ENCODE measurements at regions not wholly inside any gene's neighbourhood (a gene's known extent, or its start where the extent isn't known, plus 50 kb on each side); places are given as distances from the start of the nearest gene placed in this dataset.

GRCh38 chr1:238777551-238777950 lies 608.8 kb upstream of the CHRM3 start:
- Histone ChIP-seq H3K4me2 (ENCODE audit: insufficient read depth, insufficient read length, low read length) (no peak overlapping the region), H2BK15ac (ENCODE audit: low read depth, low read length) (no peak overlapping the region), H3K27me3 (ENCODE audit: insufficient read depth, low read length) (no peaks in the 10 kb centered on the region), H3K18ac (ENCODE audit: insufficient read length, low read depth, low read length) (no peak overlapping the region), H2AK5ac (ENCODE audit: insufficient read length, low read length) (no peak overlapping the region), H3K9me3 (ENCODE audit: control insufficient read depth, low read depth, low read length) (no peaks in the 10 kb centered on the region), H3K79me2 (ENCODE audit: insufficient read depth, low read length) (no peaks in the 10 kb centered on the region), H3K4me1 (ENCODE audit: insufficient read depth, low read length) (no peaks in the 10 kb centered on the region), H2BK20ac (ENCODE audit: low read depth, low read length, poor library complexity, severe bottlenecking) (no peak overlapping the region), H4K20me1 (ENCODE audit: control insufficient read depth, insufficient read depth, insufficient read length) (no peaks in the 10 kb centered on the region), H2AFZ (ENCODE audit: low read length) (no peak overlapping the region), H2BK120ac (ENCODE audit: low read depth, low read length, poor library complexity, severe bottlenecking) (no peak overlapping the region), H3K23me2 (ENCODE audit: insufficient read length, low read depth, low read length, poor library complexity, severe bottlenecking) (no peaks in the 10 kb centered on the region), H3K23ac (ENCODE audit: insufficient read length, low read depth, low read length) (no peak overlapping the region), H3K27ac (ENCODE audit: insufficient read length, low read depth, low read length) (no peak overlapping the region), H4K5ac (ENCODE audit: insufficient read length, low read depth, low read length) (no peak overlapping the region), H4K8ac (replicated peaks; ENCODE audit: insufficient read length, low read depth, low read length) (no peak overlapping the region), H3K56ac (ENCODE audit: insufficient read length, low read depth, low read length) (no peak overlapping the region), H4K91ac (ENCODE audit: insufficient read length, low read depth, low read length) (no peak overlapping the region), H3K14ac (ENCODE audit: insufficient read depth, low read length) (no peak overlapping the region), H3K79me1 (ENCODE audit: insufficient read depth, low read depth, low read length, poor library complexity, severe bottlenecking) (no peaks in the 10 kb centered on the region), H2BK5ac (ENCODE audit: insufficient read length, low read length) (no peak overlapping the region), H3T11ph (ENCODE audit: low read length) (no peak overlapping the region), H2BK12ac (ENCODE audit: insufficient read length, low read depth, low read length) (no peak overlapping the region), H3K9ac (ENCODE audit: extremely low read depth, insufficient read length, low read length) (no peak overlapping the region), H3K4ac (ENCODE audit: low read depth, low read length) (no peak overlapping the region)
- TF ChIP-seq, protein P1, sequence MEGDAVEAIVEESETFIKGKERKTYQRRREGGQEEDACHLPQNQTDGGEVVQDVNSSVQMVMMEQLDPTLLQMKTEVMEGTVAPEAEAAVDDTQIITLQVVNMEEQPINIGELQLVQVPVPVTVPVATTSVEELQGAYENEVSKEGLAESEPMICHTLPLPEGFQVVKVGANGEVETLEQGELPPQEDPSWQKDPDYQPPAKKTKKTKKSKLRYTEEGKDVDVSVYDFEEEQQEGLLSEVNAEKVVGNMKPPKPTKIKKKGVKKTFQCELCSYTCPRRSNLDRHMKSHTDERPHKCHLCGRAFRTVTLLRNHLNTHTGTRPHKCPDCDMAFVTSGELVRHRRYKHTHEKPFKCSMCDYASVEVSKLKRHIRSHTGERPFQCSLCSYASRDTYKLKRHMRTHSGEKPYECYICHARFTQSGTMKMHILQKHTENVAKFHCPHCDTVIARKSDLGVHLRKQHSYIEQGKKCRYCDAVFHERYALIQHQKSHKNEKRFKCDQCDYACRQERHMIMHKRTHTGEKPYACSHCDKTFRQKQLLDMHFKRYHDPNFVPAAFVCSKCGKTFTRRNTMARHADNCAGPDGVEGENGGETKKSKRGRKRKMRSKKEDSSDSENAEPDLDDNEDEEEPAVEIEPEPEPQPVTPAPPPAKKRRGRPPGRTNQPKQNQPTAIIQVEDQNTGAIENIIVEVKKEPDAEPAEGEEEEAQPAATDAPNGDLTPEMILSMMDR (conservative IDR thresholded peaks at IDR 0.05) = no peak
- no peak overlapping the region for H3K27ac Mint-ChIP-seq
- H3K9me3 Mint-ChIP-seq = no peaks in the 10 kb centered on the region
- H3K27me3 Mint-ChIP-seq (ENCODE audit: low read depth) = no peaks in the 10 kb centered on the region
- H3K36me3 Mint-ChIP-seq (ENCODE audit: insufficient read depth in 1 of 3, low read depth in 3 of 3) = no peaks in the 10 kb centered on the region
- H3K4me3 Mint-ChIP-seq = no peak overlapping the region
- no peaks in the 10 kb centered on the region for H3K4me1 Mint-ChIP-seq
- no peak for DNase-seq
